NCI-H2227 (cell line): ENCODE measurements at regions not wholly inside any gene's neighbourhood (a gene's known extent, or its start where the extent isn't known, plus 50 kb on each side); places are given as distances from the start of the nearest gene placed in this dataset.

Experiments used
- DNase-seq: peaks from one replicate; lab custom pipeline; 2025; ENCODE audit not compliant: unreplicated experiment; lab: John Stamatoyannopoulos, UW

- DNase-seq = no peak
These were observed 609.9 kb downstream of the INSC start for GRCh38 chr11:15724601-15725000.

GRCh38 chr11:15725246-15725645 is 610.5 kb downstream of the INSC start:
- no peak for DNase-seq

- DNase-seq = no peak
These were observed 611.6 kb downstream of the INSC start for GRCh38 chr11:15726221-15726746.

- no peak for DNase-seq
These were observed 612.3 kb downstream of the INSC start for GRCh38 chr11:15726893-15727519.

- no peak for DNase-seq
These were observed 612.8 kb downstream of the INSC start for GRCh38 chr11:15727520-15727914.

- DNase-seq = no peak
These were observed 613.5 kb downstream of the INSC start for GRCh38 chr11:15728207-15728606.

DNA sequence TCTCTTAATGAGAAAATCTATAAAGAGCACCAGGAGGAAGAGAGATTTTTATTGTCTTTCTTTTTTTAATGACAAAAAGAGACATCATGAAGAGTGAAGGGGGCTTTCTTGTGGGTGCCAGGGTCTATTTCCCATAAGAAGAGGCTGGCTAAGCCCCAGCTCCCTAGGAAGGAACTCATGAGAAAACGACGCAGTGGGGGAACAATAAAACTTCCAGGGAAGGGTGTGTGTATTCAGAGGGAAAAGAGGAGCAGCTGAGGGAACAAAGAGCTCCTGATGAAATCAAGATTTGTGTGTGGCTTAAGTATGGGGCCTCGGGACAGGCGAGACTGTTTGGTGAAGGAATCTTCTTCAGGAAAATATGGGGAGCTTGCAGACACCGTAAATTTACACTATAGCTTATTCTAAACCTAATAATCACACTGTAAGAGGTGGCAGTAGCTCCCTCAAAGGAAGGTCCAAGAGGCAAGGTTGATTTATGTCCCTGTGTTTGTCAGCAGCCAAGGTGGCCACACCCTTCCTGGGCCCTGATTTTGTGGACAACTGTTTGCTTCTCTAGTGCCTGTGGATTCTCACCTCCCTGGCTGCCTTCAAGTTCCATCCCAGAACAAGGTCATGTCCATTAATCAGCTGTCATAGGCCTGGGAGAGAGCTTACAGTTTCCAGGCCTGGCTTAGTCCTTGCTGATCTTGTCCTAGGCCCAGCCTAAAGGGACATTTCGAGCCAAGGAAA is 615.7 kb downstream of the INSC start:
- no peak for DNase-seq

DNA sequence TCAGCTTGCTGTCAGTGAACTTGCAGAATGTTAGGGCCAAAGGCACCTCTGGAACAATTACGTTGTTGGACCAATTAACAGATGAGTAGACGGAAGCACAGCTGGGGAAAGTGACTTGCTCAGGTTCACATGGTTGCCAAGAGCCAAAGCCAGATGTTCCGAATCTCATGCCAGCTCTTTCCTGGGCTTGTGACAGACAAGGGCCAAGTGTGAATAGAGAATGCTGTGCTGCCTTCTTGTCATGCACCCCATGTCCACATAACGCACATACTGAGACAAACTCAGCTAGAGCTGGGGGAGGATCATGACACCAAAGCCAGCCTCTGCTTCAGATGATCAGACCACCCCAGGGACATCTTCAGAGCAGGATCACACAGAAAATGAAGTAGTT is 616.3 kb downstream of the INSC start:
- DNase-seq = no peak

GRCh38 chr11:15735706-15736105 is 620.6 kb downstream of the SOX6 start:
- DNase-seq = no peak

DNA sequence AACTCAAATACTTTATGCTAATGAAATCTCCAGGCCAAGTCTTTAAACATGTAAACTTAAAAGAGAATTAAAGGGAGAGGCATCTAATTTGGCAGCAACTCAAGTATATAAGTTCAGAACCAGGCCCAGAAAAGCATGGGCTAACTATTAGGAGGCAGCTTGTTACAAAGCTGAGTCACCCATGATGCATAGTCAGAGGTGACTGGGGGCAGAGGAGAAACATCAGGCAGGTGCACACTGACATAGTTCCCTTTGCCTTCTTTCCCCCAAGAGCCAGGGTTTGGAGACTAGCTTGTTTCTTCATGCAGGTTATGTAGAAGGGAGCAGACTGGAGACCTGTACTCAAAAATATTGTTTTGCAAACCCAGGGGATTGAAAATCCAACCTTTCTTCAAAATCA is 619.0 kb downstream of the SOX6 start:
- DNase-seq = no peak

- no peak for DNase-seq
These were observed 617.4 kb downstream of the SOX6 start for GRCh38 chr11:15738931-15739330.

- peak; percentile 86 for DNase-seq
These were observed 613.5 kb downstream of the SOX6 start for GRCh38 chr11:15742626-15743519.

DNA sequence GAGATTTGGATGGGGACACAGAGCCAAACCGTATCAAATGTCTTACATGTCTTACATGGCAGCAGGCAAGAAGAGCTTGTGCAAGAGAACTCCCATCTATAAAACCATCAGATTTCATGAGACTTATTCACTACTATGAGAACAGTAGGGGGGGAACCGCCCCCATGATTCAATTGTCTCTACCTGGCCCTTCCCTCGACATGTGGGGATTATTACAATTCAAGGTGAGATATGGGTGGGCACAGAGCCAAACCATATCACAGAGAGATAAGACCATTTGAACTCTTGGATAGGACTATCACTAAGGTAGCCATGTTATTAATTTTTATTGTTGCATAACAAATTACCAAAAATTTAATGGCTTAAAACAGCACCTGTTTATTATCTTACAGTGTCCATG is 611.7 kb downstream of the SOX6 start:
- no peak for DNase-seq

- no peak for DNase-seq
These were observed 611.1 kb downstream of the SOX6 start for GRCh38 chr11:15745266-15745665.

DNA sequence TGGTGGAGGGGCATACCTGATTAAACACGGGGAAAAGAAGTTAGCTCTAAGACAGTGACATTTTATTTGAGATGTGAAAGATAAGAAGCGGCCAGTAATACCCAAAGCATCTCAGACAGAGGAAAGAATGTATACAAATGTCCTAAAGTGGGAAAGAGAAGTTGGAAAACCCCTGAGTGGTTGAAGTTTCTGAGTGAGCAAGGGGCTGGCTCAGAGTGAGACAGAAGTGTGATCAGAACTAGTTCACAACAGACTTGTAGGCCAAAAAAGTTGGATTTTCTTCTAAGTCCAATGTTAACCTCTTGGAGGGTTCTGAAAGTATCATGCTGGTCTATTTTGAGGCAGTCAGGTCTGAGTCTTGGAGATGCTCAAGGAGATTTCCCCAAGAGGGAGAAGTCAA is 608.7 kb downstream of the SOX6 start:
- DNase-seq = no peak

GRCh38 chr11:15748132-15748531 is 608.2 kb downstream of the SOX6 start:
- DNase-seq = no peak

DNA sequence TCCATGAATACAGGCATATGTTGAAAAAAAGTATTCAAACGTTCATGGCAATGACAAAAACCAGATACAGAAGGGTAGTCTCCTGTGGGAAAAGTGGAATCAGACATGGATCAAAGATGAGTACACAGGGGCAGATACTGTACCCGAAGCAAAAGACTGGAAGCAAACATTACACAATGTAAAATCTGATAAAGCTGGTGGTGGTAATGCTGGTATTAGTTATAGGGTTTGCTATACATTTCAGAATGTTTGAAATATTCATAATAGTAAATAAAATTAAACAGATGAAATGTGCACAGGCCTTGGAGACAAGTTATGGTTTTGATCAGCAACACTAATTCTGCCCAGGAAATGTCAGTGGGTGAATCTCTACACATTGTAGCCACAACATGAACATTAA is 607.6 kb downstream of the SOX6 start:
- DNase-seq = no peak

DNA sequence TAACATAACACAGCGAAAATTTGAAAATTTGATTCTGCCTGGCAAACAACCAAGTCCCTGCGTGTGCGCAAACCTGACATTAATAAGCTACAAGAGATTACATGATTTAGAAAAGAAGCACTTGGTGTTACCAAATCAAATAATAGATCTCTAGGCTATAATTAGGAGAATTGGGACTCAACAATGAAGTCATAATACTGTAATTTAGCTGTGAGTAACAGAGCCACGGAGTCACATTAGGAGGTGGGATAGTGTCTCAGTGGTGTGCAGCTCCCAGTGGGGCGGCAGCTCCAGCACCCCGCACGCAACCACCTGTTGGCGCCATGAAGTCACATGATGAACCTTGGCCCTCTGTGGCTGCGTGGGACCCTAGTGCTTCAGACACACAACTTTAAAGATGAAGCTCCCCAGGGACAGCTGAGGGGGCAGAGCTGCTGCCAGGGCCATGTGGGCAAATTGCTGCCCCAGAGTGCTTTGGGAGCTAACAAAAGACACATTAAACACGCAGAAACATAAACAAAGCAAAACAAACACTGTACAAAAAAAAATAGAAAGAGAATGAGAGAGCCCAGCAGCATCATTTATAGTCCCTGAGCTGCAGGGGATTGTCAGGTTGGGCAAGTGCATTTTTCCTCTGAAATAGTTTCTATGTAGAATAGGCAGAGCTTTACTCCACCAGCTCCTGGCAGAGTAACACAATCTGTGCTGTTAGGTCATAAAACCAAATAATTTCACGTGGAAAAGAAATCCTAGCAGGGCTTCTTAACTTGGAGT is 605.6 kb downstream of the SOX6 start:
- DNase-seq = peak; percentile 84

GRCh38 chr11:15754221-15754620 is 602.1 kb downstream of the SOX6 start:
- DNase-seq = no peak

DNA sequence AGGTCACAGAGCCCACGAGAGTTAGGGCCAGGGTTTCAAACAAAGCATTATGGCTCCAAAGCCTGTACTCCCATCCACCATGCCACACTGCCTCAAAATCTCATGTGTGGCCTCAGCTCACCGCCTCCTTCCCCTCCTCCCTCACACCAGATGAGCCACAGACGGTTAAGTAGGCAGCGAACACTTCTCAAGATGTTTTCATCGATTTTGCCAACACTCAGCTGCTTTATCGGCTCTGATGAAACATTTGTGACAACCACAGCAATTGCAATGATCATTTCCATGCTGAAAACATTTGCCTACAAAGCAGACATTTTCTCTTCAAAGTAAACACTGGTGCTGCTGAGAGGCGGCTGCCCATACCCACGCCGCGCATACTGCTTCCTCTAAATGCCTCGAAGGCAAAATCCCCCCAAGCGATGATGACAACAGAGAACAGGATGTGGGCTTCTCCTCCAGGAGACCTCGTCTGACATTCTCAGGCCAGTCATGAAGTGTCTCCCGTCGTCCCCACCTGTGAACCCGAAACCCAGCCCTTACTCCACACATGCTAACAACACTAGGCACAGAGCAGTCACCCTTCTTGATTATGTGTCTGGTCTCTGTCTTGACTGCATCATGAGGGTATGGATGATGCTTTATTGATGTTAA is 599.2 kb downstream of the SOX6 start:
- DNase-seq = no peak
